ENCODE measurements at regions not wholly inside any gene's neighbourhood (a gene's known extent, or its start where the extent isn't known, plus 50 kb on each side); places are given as distances from the start of the nearest gene placed in this dataset.

DNA sequence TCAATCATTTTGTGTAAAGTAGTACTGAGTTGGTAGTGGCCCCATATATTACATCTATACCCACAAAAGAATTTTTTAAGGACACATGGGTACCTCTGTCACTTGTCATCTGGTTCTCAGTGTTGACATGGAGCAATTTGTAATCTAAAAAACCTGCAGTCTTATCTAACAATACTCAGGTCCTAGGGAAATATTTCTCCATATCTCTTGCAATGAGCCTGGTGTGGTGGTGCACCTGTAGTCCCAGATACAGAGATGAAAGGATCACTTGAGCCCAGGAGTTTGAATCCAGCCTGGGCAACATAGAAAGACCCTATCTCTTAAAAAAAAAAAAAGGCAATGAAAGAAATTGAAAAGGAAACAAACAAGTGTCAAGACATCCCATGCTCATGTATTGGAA, 70.7 kb upstream of the ZNF30 start:
- H3K4me1 Mint-ChIP-seq, result peaks cover 3% of the 10 kb centered on the region

DNA sequence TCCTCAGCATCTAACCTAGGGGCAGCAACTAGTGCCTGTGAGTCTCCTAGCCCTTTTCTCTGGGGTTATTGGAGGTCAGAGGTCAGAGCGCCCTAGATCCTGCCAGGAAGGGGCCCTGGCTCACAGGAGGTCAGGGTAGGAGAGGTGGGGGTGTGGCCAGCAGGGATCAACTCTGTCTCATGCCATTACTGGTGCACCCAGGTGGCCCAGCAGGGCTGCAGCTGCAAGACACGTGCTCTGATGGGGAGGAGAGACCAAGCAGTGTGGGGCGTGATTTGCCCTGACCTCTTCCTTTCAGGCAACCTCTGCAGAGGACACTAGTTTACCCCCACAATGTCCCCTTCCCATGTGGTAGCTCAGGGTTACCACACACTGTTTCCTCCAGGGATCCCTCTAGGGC, 73.3 kb upstream of the ZNF30 start:
- H3K4me1 ChIP-seq, result peaks cover 6% of the 10 kb centered on the region
- H4K20me1 ChIP-seq (ENCODE audit: low read depth), result peaks cover 5% of the 10 kb centered on the region
- no peaks in the 10 kb centered on the region for H3F3A ChIP-seq (ENCODE audit: low read depth)
- TF ChIP-seq, protein P1, sequence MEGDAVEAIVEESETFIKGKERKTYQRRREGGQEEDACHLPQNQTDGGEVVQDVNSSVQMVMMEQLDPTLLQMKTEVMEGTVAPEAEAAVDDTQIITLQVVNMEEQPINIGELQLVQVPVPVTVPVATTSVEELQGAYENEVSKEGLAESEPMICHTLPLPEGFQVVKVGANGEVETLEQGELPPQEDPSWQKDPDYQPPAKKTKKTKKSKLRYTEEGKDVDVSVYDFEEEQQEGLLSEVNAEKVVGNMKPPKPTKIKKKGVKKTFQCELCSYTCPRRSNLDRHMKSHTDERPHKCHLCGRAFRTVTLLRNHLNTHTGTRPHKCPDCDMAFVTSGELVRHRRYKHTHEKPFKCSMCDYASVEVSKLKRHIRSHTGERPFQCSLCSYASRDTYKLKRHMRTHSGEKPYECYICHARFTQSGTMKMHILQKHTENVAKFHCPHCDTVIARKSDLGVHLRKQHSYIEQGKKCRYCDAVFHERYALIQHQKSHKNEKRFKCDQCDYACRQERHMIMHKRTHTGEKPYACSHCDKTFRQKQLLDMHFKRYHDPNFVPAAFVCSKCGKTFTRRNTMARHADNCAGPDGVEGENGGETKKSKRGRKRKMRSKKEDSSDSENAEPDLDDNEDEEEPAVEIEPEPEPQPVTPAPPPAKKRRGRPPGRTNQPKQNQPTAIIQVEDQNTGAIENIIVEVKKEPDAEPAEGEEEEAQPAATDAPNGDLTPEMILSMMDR (IDR thresholded peaks at IDR 0.05), result no peak
- TF ChIP-seq EZH2phosphoT487 (IDR thresholded peaks at IDR 0.05) (no peak), EZH2 (IDR thresholded peaks at IDR 0.05) (no peak)
- H3K9me3 ChIP-seq (ENCODE audit: low read depth), result no peaks in the 10 kb centered on the region
- Mint-ChIP-seq H3K36me3 (peaks cover 2% of the 10 kb centered on the region), H3K27ac (no peak overlapping the region), H3K27me3 (ENCODE audit: insufficient read depth, low read depth) (peaks cover 2% of the 10 kb centered on the region), H3K4me1 (no peaks in the 10 kb centered on the region), H3K9me3 (peaks cover 17% of the 10 kb centered on the region), H3K4me3 (no peak overlapping the region)
- no peak overlapping the region for H2AFZ ChIP-seq (replicated peaks)
- no peak overlapping the region for H3K9ac ChIP-seq
- H3K36me3 ChIP-seq, result no peaks in the 10 kb centered on the region
- H3K27ac ChIP-seq, result no peak overlapping the region
- H3K4me3 ChIP-seq, result no peak overlapping the region
- no peak overlapping the region for H3K4me2 ChIP-seq
- H3K79me2 ChIP-seq (ENCODE audit: low read depth), result peaks cover 23% of the 10 kb centered on the region
- DNase-seq (ENCODE audit: low spot score), result no peak
- no peaks in the 10 kb centered on the region for H3K27me3 ChIP-seq

More for the DNA sequence above, 70.7 kb upstream of the ZNF30 start:
- H3K36me3 Mint-ChIP-seq, result no peaks in the 10 kb centered on the region
- H3F3A ChIP-seq (ENCODE audit: low read depth), result peaks cover 3% of the 10 kb centered on the region
- H3K9ac ChIP-seq, result no peak overlapping the region
- no peaks in the 10 kb centered on the region for H3K36me3 ChIP-seq
- H4K20me1 ChIP-seq (ENCODE audit: low read depth), result peaks cover 5% of the 10 kb centered on the region
- no peak for DNase-seq (ENCODE audit: low spot score)
- H3K27ac ChIP-seq, result no peak overlapping the region
- peaks cover 27% of the 10 kb centered on the region for H3K79me2 ChIP-seq (ENCODE audit: low read depth)
- H3K9me3 Mint-ChIP-seq, result peaks cover 24% of the 10 kb centered on the region
- peaks cover 2% of the 10 kb centered on the region for H3K27me3 Mint-ChIP-seq (ENCODE audit: insufficient read depth, low read depth)
- H3K27me3 ChIP-seq, result no peaks in the 10 kb centered on the region
- H3K4me3 Mint-ChIP-seq, result no peak overlapping the region
- H3K4me3 ChIP-seq, result no peak overlapping the region
- no peak overlapping the region for H3K27ac Mint-ChIP-seq
- H3K4me1 ChIP-seq, result peaks cover 6% of the 10 kb centered on the region
- H2AFZ ChIP-seq (replicated peaks), result no peak overlapping the region
- no peaks in the 10 kb centered on the region for H3K9me3 ChIP-seq (ENCODE audit: low read depth)
- TF ChIP-seq, protein P1 (IDR thresholded peaks at IDR 0.05), result no peak
- TF ChIP-seq EZH2 (IDR thresholded peaks at IDR 0.05), result no peak
- TF ChIP-seq EZH2phosphoT487 (IDR thresholded peaks at IDR 0.05), result no peak
- no peak overlapping the region for H3K4me2 ChIP-seq

- Mint-ChIP-seq H3K27ac (no peak overlapping the region), H3K27me3 (ENCODE audit: insufficient read depth, low read depth) (peaks cover 2% of the 10 kb centered on the region), H3K9me3 (peaks cover 14% of the 10 kb centered on the region), H3K4me1 (no peaks in the 10 kb centered on the region), H3K36me3 (peaks cover 2% of the 10 kb centered on the region), H3K4me3 (no peak overlapping the region)
- H3F3A ChIP-seq (ENCODE audit: low read depth), result no peaks in the 10 kb centered on the region
- TF ChIP-seq EZH2 (IDR thresholded peaks at IDR 0.05), result no peak
- no peak for TF ChIP-seq EZH2phosphoT487 (IDR thresholded peaks at IDR 0.05)
- TF ChIP-seq, protein P1 (IDR thresholded peaks at IDR 0.05), result no peak
- H3K36me3 ChIP-seq, result no peaks in the 10 kb centered on the region
- H3K4me2 ChIP-seq, result no peak overlapping the region
- no peaks in the 10 kb centered on the region for H3K9me3 ChIP-seq (ENCODE audit: low read depth)
- H3K27ac ChIP-seq, result no peak overlapping the region
- H3K27me3 ChIP-seq, result no peaks in the 10 kb centered on the region
- no peak overlapping the region for H2AFZ ChIP-seq (replicated peaks)
- peaks cover 6% of the 10 kb centered on the region for H3K4me1 ChIP-seq
- DNase-seq (ENCODE audit: low spot score), result no peak
- no peak overlapping the region for H3K4me3 ChIP-seq
- peaks cover 19% of the 10 kb centered on the region for H3K79me2 ChIP-seq (ENCODE audit: low read depth)
- no peak overlapping the region for H3K9ac ChIP-seq
- H4K20me1 ChIP-seq (ENCODE audit: low read depth), result peaks cover 5% of the 10 kb centered on the region
These were observed 74.0 kb upstream of the ZNF30 start for GRCh38 chr19:34852669-34853068.

Data from neural progenitor cell (in vitro differentiated cells).